ENCODE measurements at regions not wholly inside any gene's neighbourhood (a gene's known extent, or its start where the extent isn't known, plus 50 kb on each side); places are given as distances from the start of the nearest gene placed in this dataset.

- no peak overlapping the region for H3K27ac ChIP-seq (ENCODE audit: low read depth, low read length)
- H3F3A ChIP-seq (ENCODE audit: control insufficient read depth, insufficient read depth): no peaks in the 10 kb centered on the region
- peaks cover 7% of the 10 kb centered on the region; the same call in 1 of the 2 replicates for H3K9me3 ChIP-seq (ENCODE audit: control insufficient read depth, insufficient read depth, low read length)
- TF ChIP-seq EZH2phosphoT487 (IDR thresholded peaks at IDR 0.05; ENCODE audit: borderline replicate concordance, low read length): no peak
- TF ChIP-seq CTCF (IDR thresholded peaks at IDR 0.05; ENCODE audit: low read depth, low read length, poor library complexity, severe bottlenecking): no peak
- H3K4me2 ChIP-seq (ENCODE audit: low read length): no peak overlapping the region
- H3K4me3 ChIP-seq (ENCODE audit: low read length): no peak overlapping the region
- H3K9me2 ChIP-seq (replicated peaks; ENCODE audit: control insufficient read depth, low read length): no peaks in the 10 kb centered on the region
- no peaks in the 10 kb centered on the region for H3K36me3 ChIP-seq (ENCODE audit: control insufficient read depth, low read length)
- H3K27me3 ChIP-seq (ENCODE audit: control insufficient read depth, low read length): no peaks in the 10 kb centered on the region
- no peaks in the 10 kb centered on the region for H3K4me1 ChIP-seq (ENCODE audit: control insufficient read depth, low read length)
- no peaks in the 10 kb centered on the region for H3K79me2 ChIP-seq (ENCODE audit: control insufficient read depth, low read length)
- no peaks in the 10 kb centered on the region for H4K20me1 ChIP-seq (ENCODE audit: control insufficient read depth, insufficient read depth, low read depth, low read length)
Observed at GRCh38 chr12:110995016-110995415, 74.6 kb upstream of the MYL2 start.

- Histone ChIP-seq H3K36me3 (ENCODE audit: control insufficient read depth, low read length) (no peaks in the 10 kb centered on the region), H3K4me2 (ENCODE audit: low read length) (no peak overlapping the region), H3K27ac (ENCODE audit: low read depth, low read length) (no peak overlapping the region), H3K79me2 (ENCODE audit: control insufficient read depth, low read length) (no peaks in the 10 kb centered on the region), H3K9me3 (ENCODE audit: control insufficient read depth, insufficient read depth, low read length) (peaks cover 3% of the 10 kb centered on the region; the same call in 1 of the 2 replicates), H3K9me2 (replicated peaks; ENCODE audit: control insufficient read depth, low read length) (no peaks in the 10 kb centered on the region), H3F3A (ENCODE audit: control insufficient read depth, insufficient read depth) (no peaks in the 10 kb centered on the region), H3K4me1 (ENCODE audit: control insufficient read depth, low read length) (no peaks in the 10 kb centered on the region), H3K27me3 (ENCODE audit: control insufficient read depth, low read length) (no peaks in the 10 kb centered on the region), H4K20me1 (ENCODE audit: control insufficient read depth, insufficient read depth, low read depth, low read length) (no peaks in the 10 kb centered on the region), H3K4me3 (ENCODE audit: low read length) (no peak overlapping the region)
- TF ChIP-seq EZH2phosphoT487 (IDR thresholded peaks at IDR 0.05; ENCODE audit: borderline replicate concordance, low read length): no peak
- TF ChIP-seq CTCF (IDR thresholded peaks at IDR 0.05; ENCODE audit: low read depth, low read length, poor library complexity, severe bottlenecking): no peak
Observed at GRCh38 chr12:110993434-110993833, 73.1 kb upstream of the MYL2 start.

- no peak overlapping the region for H3K4me3 ChIP-seq (ENCODE audit: low read length)
- H3K36me3 ChIP-seq (ENCODE audit: control insufficient read depth, low read length): no peaks in the 10 kb centered on the region
- no peaks in the 10 kb centered on the region for H3K4me1 ChIP-seq (ENCODE audit: control insufficient read depth, low read length)
- no peak overlapping the region for H3K4me2 ChIP-seq (ENCODE audit: low read length)
- H3K9me2 ChIP-seq (replicated peaks; ENCODE audit: control insufficient read depth, low read length): no peaks in the 10 kb centered on the region
- no peaks in the 10 kb centered on the region for H3F3A ChIP-seq (ENCODE audit: control insufficient read depth, insufficient read depth)
- no peaks in the 10 kb centered on the region for H3K79me2 ChIP-seq (ENCODE audit: control insufficient read depth, low read length)
- no peak overlapping the region for H3K27ac ChIP-seq (ENCODE audit: low read depth, low read length)
- no peaks in the 10 kb centered on the region for H3K27me3 ChIP-seq (ENCODE audit: control insufficient read depth, low read length)
- no peaks in the 10 kb centered on the region for H3K9me3 ChIP-seq (ENCODE audit: control insufficient read depth, insufficient read depth, low read length)
- no peaks in the 10 kb centered on the region for H4K20me1 ChIP-seq (ENCODE audit: control insufficient read depth, insufficient read depth, low read depth, low read length)
- TF ChIP-seq CTCF (IDR thresholded peaks at IDR 0.05; ENCODE audit: low read depth, low read length, poor library complexity, severe bottlenecking) (no peak), EZH2phosphoT487 (IDR thresholded peaks at IDR 0.05; ENCODE audit: borderline replicate concordance, low read length) (no peak)
Observed at GRCh38 chr12:110992909-110993308, 72.5 kb upstream of the MYL2 start.

DNA sequence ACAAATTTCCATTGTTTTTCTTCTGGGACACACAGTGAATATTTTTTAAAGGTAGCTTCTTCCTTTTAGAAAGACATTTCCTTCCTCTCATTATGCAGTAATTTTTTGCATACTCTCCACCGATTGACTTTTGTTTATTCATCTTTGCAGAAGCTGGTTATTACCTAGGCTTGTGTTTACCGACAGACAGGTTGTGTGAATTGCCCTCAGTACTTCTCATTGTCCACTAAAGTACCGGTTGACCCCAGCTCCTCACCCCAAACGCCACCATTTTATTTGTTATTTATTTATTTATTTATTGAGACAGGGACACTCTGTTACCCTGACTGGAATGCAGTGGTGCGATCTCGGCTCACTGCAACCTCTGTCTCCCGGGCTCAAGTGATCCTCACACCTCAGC, 63.4 kb upstream of the MYL2 start:
- no peaks in the 10 kb centered on the region for H3K4me1 ChIP-seq (ENCODE audit: control insufficient read depth, low read length)
- H3K4me3 ChIP-seq (ENCODE audit: low read length): no peak overlapping the region
- H4K20me1 ChIP-seq (ENCODE audit: control insufficient read depth, insufficient read depth, low read depth, low read length): no peaks in the 10 kb centered on the region
- H3F3A ChIP-seq (ENCODE audit: control insufficient read depth, insufficient read depth): no peaks in the 10 kb centered on the region
- H3K79me2 ChIP-seq (ENCODE audit: control insufficient read depth, low read length): no peaks in the 10 kb centered on the region
- H3K27ac ChIP-seq (ENCODE audit: low read depth, low read length): no peak overlapping the region
- no peaks in the 10 kb centered on the region for H3K36me3 ChIP-seq (ENCODE audit: control insufficient read depth, low read length)
- no peaks in the 10 kb centered on the region for H3K27me3 ChIP-seq (ENCODE audit: control insufficient read depth, low read length)
- no peak overlapping the region for H3K4me2 ChIP-seq (ENCODE audit: low read length)
- TF ChIP-seq EZH2phosphoT487 (IDR thresholded peaks at IDR 0.05; ENCODE audit: borderline replicate concordance, low read length): no peak
- TF ChIP-seq CTCF (IDR thresholded peaks at IDR 0.05; ENCODE audit: low read depth, low read length, poor library complexity, severe bottlenecking): no peak
- no peaks in the 10 kb centered on the region for H3K9me3 ChIP-seq (ENCODE audit: control insufficient read depth, insufficient read depth, low read length)
- H3K9me2 ChIP-seq (replicated peaks; ENCODE audit: control insufficient read depth, low read length): no peaks in the 10 kb centered on the region
